GM18505 (cell line): ENCODE measurements at regions not wholly inside any gene's neighbourhood (a gene's known extent, or its start where the extent isn't known, plus 50 kb on each side); places are given as distances from the start of the nearest gene placed in this dataset.
A peak's percentile ranks its signal among the peaks of the same experiment; 100 is the strongest.

Source experiments
- ATAC-seq: cut with Tn5 transposase; IDR thresholded peaks from one replicate; pipeline ENCODE4 v1.9.1; 2021; ENCODE audit not compliant: unreplicated experiment
- POLR2A ChIP-seq: IDR thresholded peaks from 4 replicates; pipeline ENCODE4 v1.6.1; 2011; ENCODE audit warnings: borderline replicate concordance; ENCODE audit not compliant: insufficient read depth, insufficient read length; ENCODE audit errors: extremely low read depth

- ATAC-seq, result peak; percentile 79
- no peak for TF ChIP-seq POLR2A
Observed at GRCh38 chr4:96016634-96017299, 176.9 kb downstream of the PDHA2 start.

- no peak for TF ChIP-seq POLR2A
- ATAC-seq, result no peak
Observed at GRCh38 chr4:96025011-96025410, 185.1 kb downstream of the PDHA2 start.

- ATAC-seq, result no peak
- no peak for TF ChIP-seq POLR2A
Observed at GRCh38 chr4:96035727-96036126, 195.8 kb downstream of the PDHA2 start.

- no peak for TF ChIP-seq POLR2A
- ATAC-seq, result no peak
Observed at GRCh38 chr4:96036781-96037180, 196.9 kb downstream of the PDHA2 start.

- ATAC-seq, result no peak
- TF ChIP-seq POLR2A, result no peak
Observed at GRCh38 chr4:96037705-96038104, 197.8 kb downstream of the PDHA2 start.

- no peak for ATAC-seq
Observed at GRCh38 chr4:96039217-96039616, 199.3 kb downstream of the PDHA2 start.

GRCh38 chr4:96039803-96040436, 200.0 kb downstream of the PDHA2 start:
- no peak for ATAC-seq
- TF ChIP-seq POLR2A, result no peak

More at GRCh38 chr4:96039217-96039616, 199.3 kb downstream of the PDHA2 start:
- no peak for TF ChIP-seq POLR2A

- no peak for TF ChIP-seq POLR2A
- ATAC-seq, result no peak
Observed at GRCh38 chr4:96044971-96045370, 205.1 kb downstream of the PDHA2 start.

- no peak for TF ChIP-seq POLR2A
- no peak for ATAC-seq
Observed at GRCh38 chr4:96052827-96053226, 212.9 kb downstream of the PDHA2 start.

GRCh38 chr4:96056346-96056934, 216.5 kb downstream of the PDHA2 start:
- no peak for TF ChIP-seq POLR2A
- ATAC-seq, result no peak

GRCh38 chr4:96063639-96064038, 223.7 kb downstream of the PDHA2 start:
- no peak for TF ChIP-seq POLR2A
- ATAC-seq, result no peak

- TF ChIP-seq POLR2A, result no peak
- ATAC-seq, result no peak
Observed at GRCh38 chr4:96073461-96073860, 233.6 kb downstream of the PDHA2 start.

GRCh38 chr4:96092151-96092705, 252.3 kb downstream of the PDHA2 start:
- ATAC-seq, result no peak
- TF ChIP-seq POLR2A, result no peak

GRCh38 chr4:96093057-96093456, 253.2 kb downstream of the PDHA2 start:
- ATAC-seq, result no peak
- TF ChIP-seq POLR2A, result no peak

- ATAC-seq, result no peak
- TF ChIP-seq POLR2A, result no peak
Observed at GRCh38 chr4:96093563-96093962, 253.7 kb downstream of the PDHA2 start.

- TF ChIP-seq POLR2A, result no peak
- no peak for ATAC-seq
Observed at GRCh38 chr4:96094183-96094582, 254.3 kb downstream of the PDHA2 start.
